ENCODE measurements at regions not wholly inside any gene's neighbourhood (a gene's known extent, or its start where the extent isn't known, plus 50 kb on each side); places are given as distances from the start of the nearest gene placed in this dataset.

DNA sequence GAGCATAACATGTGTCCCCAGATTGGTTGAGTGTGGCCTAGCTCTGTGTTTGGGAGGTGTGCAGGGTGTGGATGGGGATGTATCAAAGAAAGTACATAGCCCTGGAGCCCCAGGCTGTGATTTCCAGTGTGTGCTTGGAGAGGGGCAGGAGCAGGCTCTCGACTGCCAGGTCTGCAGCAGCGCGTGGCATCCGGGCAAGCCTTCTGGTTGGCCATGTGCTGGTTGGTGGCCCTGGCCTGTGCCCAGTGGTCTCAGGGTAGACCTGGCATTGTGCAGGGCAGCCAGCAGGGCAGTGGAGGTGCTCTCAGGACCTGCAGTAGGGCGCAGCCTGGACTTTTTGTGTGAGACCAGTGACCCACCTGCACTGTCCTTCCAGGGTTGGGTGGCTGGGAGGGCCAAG lies 231.5 kb downstream of the UBE3A start:
- Histone ChIP-seq H3K4me1 (ENCODE audit: control insufficient read depth, insufficient read depth, low read length) (no peaks in the 10 kb centered on the region), H3K4me3 (ENCODE audit: low read length) (no peak overlapping the region), H3K9me3 (ENCODE audit: control insufficient read depth, insufficient read depth, low read length) (peaks cover 14% of the 10 kb centered on the region), H3K27ac (ENCODE audit: low read length) (no peak overlapping the region), H3K27me3 (ENCODE audit: control insufficient read depth, insufficient read depth, low read length) (no peaks in the 10 kb centered on the region), H3K36me3 (ENCODE audit: control insufficient read depth, insufficient read depth, low read length) (peaks cover 2% of the 10 kb centered on the region; the same call in 1 of the 2 replicates)
- no peak for DNase-seq (ENCODE audit: low read depth, low spot score)
- no CpG with 5 or more reads among the region's 5 CpGs for WGBS (ENCODE audit: insufficient coverage, insufficient read length)

DNA sequence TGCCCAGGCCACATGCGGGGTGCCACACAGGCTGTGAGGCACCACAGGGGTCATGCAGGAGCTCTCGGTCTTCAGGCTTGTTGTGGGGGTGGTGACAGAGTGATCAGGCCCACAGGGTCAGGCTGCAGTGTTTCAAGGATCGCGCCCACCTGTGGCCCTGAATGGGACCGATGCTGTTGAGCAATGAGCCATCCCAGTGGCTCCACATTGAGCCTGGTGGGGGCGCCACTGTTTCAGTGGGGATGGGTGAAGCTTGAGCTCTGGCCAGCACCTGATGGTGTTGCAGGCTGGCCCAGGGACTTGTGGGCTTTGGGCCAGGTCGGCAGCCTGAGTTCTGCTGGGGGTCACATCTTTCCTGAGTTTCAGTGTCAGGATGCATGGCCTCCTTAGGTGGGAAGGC lies 230.1 kb downstream of the UBE3A start:
- Histone ChIP-seq H3K4me3 (ENCODE audit: low read length) (no peak overlapping the region), H3K4me1 (ENCODE audit: control insufficient read depth, insufficient read depth, low read length) (no peaks in the 10 kb centered on the region), H3K27ac (ENCODE audit: low read length) (no peak overlapping the region), H3K27me3 (ENCODE audit: control insufficient read depth, insufficient read depth, low read length) (no peaks in the 10 kb centered on the region), H3K9me3 (ENCODE audit: control insufficient read depth, insufficient read depth, low read length) (peaks cover 15% of the 10 kb centered on the region; the same call in 1 of the 2 replicates), H3K36me3 (ENCODE audit: control insufficient read depth, insufficient read depth, low read length) (no peaks in the 10 kb centered on the region; the same call in 1 of the 2 replicates)
- no peak for DNase-seq (ENCODE audit: low read depth, low spot score)
- no CpG with 5 or more reads among the region's 7 CpGs for WGBS (ENCODE audit: insufficient coverage, insufficient read length)

DNA sequence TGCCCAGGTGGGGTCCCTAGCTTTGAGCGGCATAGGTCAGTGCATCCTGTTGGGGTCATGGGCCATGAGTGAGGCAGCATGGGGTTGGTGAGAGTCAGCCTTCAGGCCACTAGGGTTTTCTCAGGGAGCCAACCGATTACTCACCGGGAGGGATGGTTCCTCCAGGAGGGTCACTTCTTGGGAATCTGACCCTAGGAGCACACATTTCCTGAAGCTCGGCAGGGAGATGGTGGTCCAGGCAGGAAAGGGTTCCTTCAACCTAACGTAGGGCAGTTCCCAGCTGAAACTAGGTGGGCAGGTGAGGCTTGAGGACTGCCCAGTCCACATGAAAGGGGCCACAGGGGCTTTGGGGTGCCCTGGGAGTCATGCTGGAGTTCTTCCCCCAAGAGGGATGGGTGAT lies 218.0 kb downstream of the UBE3A start:
- no peak overlapping the region for H3K4me3 ChIP-seq (ENCODE audit: low read length)
- DNase-seq (ENCODE audit: low read depth, low spot score) = no peak
- no peaks in the 10 kb centered on the region for H3K4me1 ChIP-seq (ENCODE audit: control insufficient read depth, insufficient read depth, low read length)
- H3K27me3 ChIP-seq (ENCODE audit: control insufficient read depth, insufficient read depth, low read length) = no peaks in the 10 kb centered on the region
- H3K27ac ChIP-seq (ENCODE audit: low read length) = no peak overlapping the region
- no CpG with 5 or more reads among the region's 5 CpGs for WGBS (ENCODE audit: insufficient coverage, insufficient read length)
- no peaks in the 10 kb centered on the region for H3K36me3 ChIP-seq (ENCODE audit: control insufficient read depth, insufficient read depth, low read length)
- peaks cover 7% of the 10 kb centered on the region for H3K9me3 ChIP-seq (ENCODE audit: control insufficient read depth, insufficient read depth, low read length)

DNA sequence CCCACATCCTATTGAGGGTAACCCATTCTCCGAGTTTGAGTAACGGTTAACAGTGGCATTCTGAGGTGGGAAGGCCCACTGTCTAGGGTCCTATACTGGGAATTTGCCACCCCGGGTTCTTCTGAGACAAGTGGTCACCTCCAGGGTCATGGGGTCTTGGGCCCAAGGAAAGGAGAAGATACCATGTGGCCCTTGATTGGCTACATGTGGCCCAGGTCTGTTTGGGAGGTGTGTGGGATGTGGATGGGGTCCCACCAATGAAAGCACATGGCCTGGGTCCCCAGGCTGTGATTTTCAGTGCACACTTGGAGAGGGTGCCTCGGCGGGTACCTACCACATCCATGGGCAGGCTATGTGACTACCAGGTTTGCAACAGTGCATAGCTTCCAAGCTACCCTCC lies 214.4 kb downstream of the UBE3A start:
- H3K9me3 ChIP-seq (ENCODE audit: control insufficient read depth, insufficient read depth, low read length) = peaks cover 12% of the 10 kb centered on the region
- WGBS (ENCODE audit: insufficient coverage, insufficient read length) = no CpG with 5 or more reads among the region's 5 CpGs

DNA sequence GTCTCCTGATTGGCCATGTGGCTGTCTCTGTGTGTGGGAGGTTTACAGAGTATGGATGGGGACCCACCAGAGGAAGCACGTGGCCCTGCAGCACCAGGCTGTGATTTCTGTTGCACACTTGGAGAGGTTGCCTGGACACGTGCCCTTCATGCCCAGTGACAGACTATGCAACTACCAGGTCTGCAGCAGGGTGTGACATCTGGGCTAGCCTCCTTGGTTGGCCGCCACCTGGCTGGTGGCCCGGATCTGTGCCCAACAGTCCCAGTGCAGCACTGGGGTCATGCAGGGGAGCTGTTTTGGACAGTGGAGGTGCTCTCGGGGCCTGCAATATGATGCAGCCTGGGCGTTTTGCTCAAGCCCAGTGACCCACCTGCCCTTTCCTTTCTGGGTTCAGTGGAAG lies 212.5 kb downstream of the UBE3A start:
- H3K4me3 ChIP-seq (ENCODE audit: low read length) = no peak overlapping the region
- H3K27me3 ChIP-seq (ENCODE audit: control insufficient read depth, insufficient read depth, low read length) = no peaks in the 10 kb centered on the region
- WGBS (ENCODE audit: insufficient coverage, insufficient read length) = no CpG with 5 or more reads among the region's 6 CpGs
- H3K9me3 ChIP-seq (ENCODE audit: control insufficient read depth, insufficient read depth, low read length) = peaks cover 17% of the 10 kb centered on the region; the same call in 1 of the 2 replicates
- H3K36me3 ChIP-seq (ENCODE audit: control insufficient read depth, insufficient read depth, low read length) = no peaks in the 10 kb centered on the region
- H3K4me1 ChIP-seq (ENCODE audit: control insufficient read depth, insufficient read depth, low read length) = no peaks in the 10 kb centered on the region
- H3K27ac ChIP-seq (ENCODE audit: low read length) = no peak overlapping the region
- no peak for DNase-seq (ENCODE audit: low read depth, low spot score)

More for the DNA sequence above, 214.4 kb downstream of the UBE3A start:
- Histone ChIP-seq H3K4me1 (ENCODE audit: control insufficient read depth, insufficient read depth, low read length) (no peaks in the 10 kb centered on the region), H3K36me3 (ENCODE audit: control insufficient read depth, insufficient read depth, low read length) (no peaks in the 10 kb centered on the region), H3K27ac (ENCODE audit: low read length) (no peak overlapping the region), H3K4me3 (ENCODE audit: low read length) (no peak overlapping the region), H3K27me3 (ENCODE audit: control insufficient read depth, insufficient read depth, low read length) (no peaks in the 10 kb centered on the region)
- DNase-seq (ENCODE audit: low read depth, low spot score) = no peak

DNA sequence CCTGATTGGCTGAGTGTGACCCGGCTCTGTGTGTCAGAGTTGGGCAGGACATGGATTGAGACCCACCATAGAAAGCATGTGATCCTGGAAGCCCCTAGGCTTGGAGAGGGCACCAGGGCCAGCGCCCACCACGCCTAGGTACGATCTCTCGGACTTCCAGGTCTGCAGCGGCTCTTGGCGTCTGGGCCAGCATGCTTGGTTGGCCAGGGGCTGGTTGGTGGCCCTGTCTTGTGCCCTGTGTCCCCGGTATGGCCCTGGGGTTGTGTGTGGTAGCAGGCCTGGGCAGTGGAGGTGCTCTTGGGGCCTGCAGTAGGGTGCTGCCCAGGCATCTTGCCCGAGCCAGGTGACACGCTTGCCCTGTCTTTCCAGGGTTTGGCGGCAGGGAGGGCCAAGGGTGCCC lies 210.6 kb downstream of the UBE3A start:
- no CpG with 5 or more reads among the region's 11 CpGs for WGBS (ENCODE audit: insufficient coverage, insufficient read length)
- H3K4me1 ChIP-seq (ENCODE audit: control insufficient read depth, insufficient read depth, low read length) = no peaks in the 10 kb centered on the region
- no peak for DNase-seq (ENCODE audit: low read depth, low spot score)
- H3K27ac ChIP-seq (ENCODE audit: low read length) = no peak overlapping the region
- H3K36me3 ChIP-seq (ENCODE audit: control insufficient read depth, insufficient read depth, low read length) = no peaks in the 10 kb centered on the region
- no peak overlapping the region for H3K4me3 ChIP-seq (ENCODE audit: low read length)
- peaks cover 16% of the 10 kb centered on the region; the same call in 1 of the 2 replicates for H3K9me3 ChIP-seq (ENCODE audit: control insufficient read depth, insufficient read depth, low read length)
- H3K27me3 ChIP-seq (ENCODE audit: control insufficient read depth, insufficient read depth, low read length) = no peaks in the 10 kb centered on the region

DNA sequence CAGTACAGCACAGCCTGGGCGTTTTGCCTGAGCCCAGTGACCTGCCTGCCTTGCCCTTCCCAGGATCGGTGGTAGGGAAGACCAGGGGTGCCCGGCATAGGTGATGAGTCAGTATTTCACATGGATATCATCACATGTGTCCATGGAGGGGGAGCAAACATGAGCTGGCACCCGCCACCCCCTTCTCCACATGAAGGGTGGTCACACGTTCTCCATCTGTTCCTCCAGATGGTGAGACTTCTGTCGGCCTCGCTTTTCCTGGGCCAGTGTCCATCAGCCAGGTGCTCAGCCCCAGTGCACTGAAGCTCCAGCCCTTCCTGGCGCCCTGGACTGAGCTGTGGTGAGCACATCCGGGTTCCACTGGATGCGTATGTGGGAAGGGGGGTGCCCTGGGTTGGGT lies 208.4 kb downstream of the UBE3A start:
- no CpG with 5 or more reads among the region's 10 CpGs for WGBS (ENCODE audit: insufficient coverage, insufficient read length)
- H3K27me3 ChIP-seq (ENCODE audit: control insufficient read depth, insufficient read depth, low read length) = no peaks in the 10 kb centered on the region

DNA sequence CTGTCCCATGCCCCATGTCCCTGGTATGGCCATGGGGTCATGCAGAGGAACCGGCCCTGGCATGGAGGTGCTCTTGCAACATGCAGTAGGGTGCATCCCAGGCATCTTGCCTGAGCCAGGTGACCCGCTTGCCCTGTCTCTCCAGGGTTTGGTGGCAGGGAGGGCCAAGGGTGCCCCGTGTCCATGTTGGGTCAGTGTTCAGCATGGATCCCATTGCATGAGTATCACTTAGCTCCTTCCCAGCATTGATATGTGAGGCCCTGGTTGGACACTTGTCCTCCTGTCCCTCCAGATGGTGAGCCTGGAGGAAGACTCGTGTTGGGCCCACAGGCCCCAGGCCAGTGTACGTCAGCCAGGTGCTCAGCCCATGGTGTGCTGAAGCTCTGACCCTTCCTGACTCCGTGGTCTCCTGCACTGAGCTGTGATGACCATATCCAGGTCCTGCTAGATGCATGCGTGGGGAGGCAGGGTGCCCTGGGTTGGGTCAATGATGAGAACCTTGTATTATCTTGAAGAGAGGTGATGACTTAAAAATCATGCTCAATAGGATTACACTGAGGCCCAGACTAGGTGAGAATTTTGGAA lies 205.0 kb downstream of the UBE3A start:
- no peaks in the 10 kb centered on the region for H3K36me3 ChIP-seq (ENCODE audit: control insufficient read depth, insufficient read depth, low read length)
- no peak overlapping the region for H3K27ac ChIP-seq (ENCODE audit: low read length)
- no peak overlapping the region for H3K4me3 ChIP-seq (ENCODE audit: low read length)
- no CpG with 5 or more reads among the region's 7 CpGs for WGBS (ENCODE audit: insufficient coverage, insufficient read length)
- no peak for DNase-seq (ENCODE audit: low read depth, low spot score)
- no peaks in the 10 kb centered on the region for H3K27me3 ChIP-seq (ENCODE audit: control insufficient read depth, insufficient read depth, low read length)
- peaks cover 20% of the 10 kb centered on the region for H3K9me3 ChIP-seq (ENCODE audit: control insufficient read depth, insufficient read depth, low read length)
- no peaks in the 10 kb centered on the region for H3K4me1 ChIP-seq (ENCODE audit: control insufficient read depth, insufficient read depth, low read length)

More for the DNA sequence above, 208.4 kb downstream of the UBE3A start:
- Histone ChIP-seq H3K4me1 (ENCODE audit: control insufficient read depth, insufficient read depth, low read length) (no peaks in the 10 kb centered on the region), H3K4me3 (ENCODE audit: low read length) (no peak overlapping the region), H3K36me3 (ENCODE audit: control insufficient read depth, insufficient read depth, low read length) (no peaks in the 10 kb centered on the region), H3K9me3 (ENCODE audit: control insufficient read depth, insufficient read depth, low read length) (peaks cover 21% of the 10 kb centered on the region), H3K27ac (ENCODE audit: low read length) (no peak overlapping the region)
- DNase-seq (ENCODE audit: low read depth, low spot score) = no peak

DNA sequence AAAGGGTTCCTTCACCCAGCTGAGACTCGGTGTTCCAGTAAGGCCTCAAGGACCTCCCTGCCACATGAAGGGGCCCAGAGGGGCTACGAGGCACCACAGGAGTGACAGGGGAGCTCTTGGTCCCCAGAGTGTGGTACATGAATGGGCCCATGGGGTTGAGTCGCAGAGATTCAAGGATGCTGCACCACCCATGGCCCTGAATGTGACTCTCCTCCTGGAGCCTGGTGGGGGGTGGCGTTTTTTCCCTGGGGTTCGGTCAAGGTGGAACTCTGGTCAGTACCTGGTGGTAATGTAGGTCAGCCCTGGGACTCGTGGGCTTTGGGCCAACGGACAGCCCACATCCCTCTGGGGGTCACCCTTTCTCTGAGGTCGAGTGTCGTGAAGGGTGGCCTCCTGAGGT lies 204.0 kb downstream of the UBE3A start:
- no CpG with 5 or more reads among the region's 9 CpGs for WGBS (ENCODE audit: insufficient coverage, insufficient read length)
- DNase-seq (ENCODE audit: low read depth, low spot score) = no peak
- no peaks in the 10 kb centered on the region for H3K4me1 ChIP-seq (ENCODE audit: control insufficient read depth, insufficient read depth, low read length)
- no peak overlapping the region for H3K4me3 ChIP-seq (ENCODE audit: low read length)
- no peak overlapping the region for H3K27ac ChIP-seq (ENCODE audit: low read length)
- peaks cover 18% of the 10 kb centered on the region for H3K9me3 ChIP-seq (ENCODE audit: control insufficient read depth, insufficient read depth, low read length)
- H3K27me3 ChIP-seq (ENCODE audit: control insufficient read depth, insufficient read depth, low read length) = no peaks in the 10 kb centered on the region
- no peaks in the 10 kb centered on the region for H3K36me3 ChIP-seq (ENCODE audit: control insufficient read depth, insufficient read depth, low read length)

DNA sequence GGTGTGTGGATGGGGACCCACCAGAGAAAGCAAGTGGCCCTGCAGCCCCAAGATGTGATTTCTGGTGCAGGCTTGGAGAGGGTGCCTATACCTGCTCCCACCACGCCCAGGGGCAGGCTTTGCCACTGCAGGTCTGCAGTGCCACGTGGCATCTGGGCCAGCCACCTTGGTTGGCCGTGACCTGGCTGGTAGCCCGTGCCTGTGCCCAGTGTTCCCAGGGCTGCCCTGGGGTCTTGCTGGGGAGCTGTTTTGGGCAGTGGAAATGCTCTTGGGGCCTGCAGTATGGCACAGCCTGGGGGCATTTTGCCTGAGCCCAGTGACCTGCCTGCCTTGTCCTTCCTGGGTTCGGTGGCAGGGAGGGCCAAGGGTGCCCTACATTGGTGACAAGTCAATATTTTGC lies 203.4 kb downstream of the UBE3A start:
- no CpG with 5 or more reads among the region's 5 CpGs for WGBS (ENCODE audit: insufficient coverage, insufficient read length)
- Histone ChIP-seq H3K9me3 (ENCODE audit: control insufficient read depth, insufficient read depth, low read length) (peaks cover 18% of the 10 kb centered on the region), H3K4me3 (ENCODE audit: low read length) (no peak overlapping the region), H3K27ac (ENCODE audit: low read length) (no peak overlapping the region), H3K4me1 (ENCODE audit: control insufficient read depth, insufficient read depth, low read length) (no peaks in the 10 kb centered on the region), H3K36me3 (ENCODE audit: control insufficient read depth, insufficient read depth, low read length) (no peaks in the 10 kb centered on the region), H3K27me3 (ENCODE audit: control insufficient read depth, insufficient read depth, low read length) (no peaks in the 10 kb centered on the region)
- no peak for DNase-seq (ENCODE audit: low read depth, low spot score)

DNA sequence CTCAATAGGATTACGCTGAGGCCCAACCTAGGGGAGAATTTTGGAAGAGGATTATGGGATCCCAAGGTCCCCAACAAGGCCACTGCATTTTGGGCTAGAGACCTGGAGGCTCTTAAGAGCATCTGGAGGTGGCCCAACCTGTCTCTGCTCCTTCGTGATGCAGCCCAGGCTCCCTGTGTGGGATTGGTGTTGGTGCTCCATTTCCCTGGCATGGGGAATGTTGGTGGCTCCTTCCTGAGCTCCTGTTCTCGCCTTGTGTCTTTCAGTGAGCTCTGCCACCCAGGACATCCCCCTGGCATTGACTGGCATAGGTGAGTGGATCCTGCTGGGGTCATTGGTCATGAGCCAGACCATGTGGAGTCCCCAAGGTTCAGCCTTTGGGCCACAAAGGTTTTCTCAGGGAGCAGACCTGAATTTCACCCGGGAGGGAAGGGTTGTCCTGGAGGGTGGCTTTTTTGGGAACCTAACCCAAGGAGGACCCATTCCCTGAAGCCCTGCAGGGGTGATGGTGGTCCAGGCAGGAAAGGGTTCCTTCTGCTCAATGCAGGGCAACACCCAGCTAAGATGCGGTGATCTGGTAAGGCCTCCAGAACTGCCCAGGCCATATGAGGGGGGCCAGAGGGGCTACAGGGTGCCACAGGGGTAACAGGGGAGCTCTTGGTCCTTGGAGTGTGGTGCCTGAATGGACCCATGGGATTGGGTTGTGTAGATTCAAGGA lies 202.5 kb downstream of the UBE3A start:
- H3K27me3 ChIP-seq (ENCODE audit: control insufficient read depth, insufficient read depth, low read length) = no peaks in the 10 kb centered on the region
- no peak for DNase-seq (ENCODE audit: low read depth, low spot score)
- no peaks in the 10 kb centered on the region for H3K36me3 ChIP-seq (ENCODE audit: control insufficient read depth, insufficient read depth, low read length)
- H3K27ac ChIP-seq (ENCODE audit: low read length) = no peak overlapping the region
- no peaks in the 10 kb centered on the region for H3K4me1 ChIP-seq (ENCODE audit: control insufficient read depth, insufficient read depth, low read length)
- H3K9me3 ChIP-seq (ENCODE audit: control insufficient read depth, insufficient read depth, low read length) = peaks cover 17% of the 10 kb centered on the region
- no CpG with 5 or more reads among the region's 5 CpGs for WGBS (ENCODE audit: insufficient coverage, insufficient read length)
- no peak overlapping the region for H3K4me3 ChIP-seq (ENCODE audit: low read length)

All from iPS DF 6.9 (cell line).